Trophoblast cell (in vitro differentiated cells and primary cell): ENCODE measurements at regions not wholly inside any gene's neighbourhood (a gene's known extent, or its start where the extent isn't known, plus 50 kb on each side); places are given as distances from the start of the nearest gene placed in this dataset.

Experiments
- DNase-seq, 2 donors: peaks; one replicate each; pipeline ENCODE4 v3.0.0-alpha.2; 2016
- H2AFZ ChIP-seq: 2 replicates; pipeline ENCODE4 v1.6.1; 2013; ENCODE audit warnings: low read length, moderate library complexity, mild to moderate bottlenecking; ENCODE audit not compliant: insufficient read depth, poor library complexity
- H2AK5ac ChIP-seq: 2 replicates; pipeline ENCODE4 v1.6.1; 2013; ENCODE audit warnings: mild to moderate bottlenecking, low read length
- H2BK120ac ChIP-seq: 2 replicates; pipeline ENCODE4 v1.6.1; 2013; ENCODE audit warnings: low read length, mild to moderate bottlenecking, moderate library complexity; ENCODE audit not compliant: insufficient read depth, poor library complexity
- H2BK12ac ChIP-seq: 2 replicates; pipeline ENCODE4 v1.6.1; 2013; ENCODE audit warnings: mild to moderate bottlenecking, low read length, moderate library complexity
- H2BK5ac ChIP-seq: 2 replicates; pipeline ENCODE4 v1.6.1; 2013; ENCODE audit warnings: low read length, low read depth, moderate library complexity, mild to moderate bottlenecking; ENCODE audit not compliant: poor library complexity
- H3K14ac ChIP-seq: 2 replicates; pipeline ENCODE4 v1.6.1; 2013; ENCODE audit warnings: mild to moderate bottlenecking, low read length
- H3K18ac ChIP-seq: 2 replicates; pipeline ENCODE4 v1.6.1; 2013; ENCODE audit warnings: mild to moderate bottlenecking, low read length
- H3K23ac ChIP-seq: 2 replicates; pipeline ENCODE4 v1.6.1; 2013; ENCODE audit warnings: low read length
- H3K27ac ChIP-seq: 2 replicates; pipeline ENCODE4 v1.5.1; 2013; ENCODE audit warnings: low read depth, mild to moderate bottlenecking, inconsistent platforms, low read length, moderate library complexity
- H3K27me3 ChIP-seq: 2 replicates; pipeline ENCODE4 v1.6.1; 2013; ENCODE audit warnings: inconsistent platforms, mild to moderate bottlenecking, low read length, moderate library complexity; ENCODE audit not compliant: insufficient read depth
- H3K36me3 ChIP-seq, 2 experiments: 1 replicate in 1 of 2; 2 replicates in 1 of 2; pipeline ENCODE4 v1.6.1; 2013; ENCODE audit warnings: low read length in 2 of 2, mild to moderate bottlenecking in 2 of 2, moderate library complexity in 1 of 2; ENCODE audit not compliant: insufficient read depth in 2 of 2, control insufficient read depth in 1 of 2
- H3K4ac ChIP-seq: 2 replicates; pipeline ENCODE4 v1.6.1; 2013; ENCODE audit warnings: low read depth, mild to moderate bottlenecking, low read length, moderate library complexity
- H3K4me1 ChIP-seq, 2 experiments: 1 replicate in 1 of 2; 2 replicates in 1 of 2; pipeline ENCODE4 v1.6.1; 2013; ENCODE audit warnings: low read length in 2 of 2, mild to moderate bottlenecking in 2 of 2, moderate library complexity in 1 of 2; ENCODE audit not compliant: insufficient read depth in 2 of 2, control insufficient read depth in 1 of 2
- H3K4me2 ChIP-seq: 2 replicates; pipeline ENCODE4 v1.6.1; 2013; ENCODE audit warnings: inconsistent platforms, mild to moderate bottlenecking, low read length, moderate library complexity
- H3K4me3 ChIP-seq: 2 replicates; pipeline ENCODE4 v1.5.1; 2013; ENCODE audit warnings: mild to moderate bottlenecking, low read depth, low read length, inconsistent platforms
- H3K79me1 ChIP-seq: one replicate; pipeline ENCODE4 v1.6.1; 2013; ENCODE audit warnings: low read length
- H3K79me2 ChIP-seq: 2 replicates; pipeline ENCODE4 v1.6.1; 2013; ENCODE audit warnings: low read length, mild to moderate bottlenecking; ENCODE audit not compliant: control insufficient read depth, insufficient read depth, poor library complexity
- H3K9ac ChIP-seq: 2 replicates; pipeline ENCODE4 v1.6.1; 2013; ENCODE audit warnings: mild to moderate bottlenecking, low read length
- H3K9me3 ChIP-seq: 2 replicates; pipeline ENCODE4 v1.6.1; 2013; ENCODE audit warnings: low read depth, mild to moderate bottlenecking, control low read depth, inconsistent platforms, low read length; ENCODE audit not compliant: insufficient read depth
- H4K12ac ChIP-seq: 2 replicates; pipeline ENCODE4 v1.6.1; 2013; ENCODE audit warnings: low read depth, mild to moderate bottlenecking, low read length, moderate library complexity
- H4K8ac ChIP-seq: 2 replicates; pipeline ENCODE4 v1.6.1; 2013; ENCODE audit warnings: low read depth, mild to moderate bottlenecking, low read length, moderate library complexity
- H4K91ac ChIP-seq: one replicate; pipeline ENCODE4 v1.6.1; 2013; ENCODE audit warnings: low read depth, mild to moderate bottlenecking, low read length, moderate library complexity
- WGBS: extraction: QIAGEN DNeasy Blood & Tissue Kit; methylation state at CpG from one replicate; pipeline ENCODE4 v1.1.7; 2013; ENCODE audit warnings: missing lambda C conversion rate; ENCODE audit not compliant: insufficient read length, insufficient coverage; ENCODE audit errors: extremely low coverage; 5-methylcytosine and 5-hydroxymethylcytosine counted together

DNA sequence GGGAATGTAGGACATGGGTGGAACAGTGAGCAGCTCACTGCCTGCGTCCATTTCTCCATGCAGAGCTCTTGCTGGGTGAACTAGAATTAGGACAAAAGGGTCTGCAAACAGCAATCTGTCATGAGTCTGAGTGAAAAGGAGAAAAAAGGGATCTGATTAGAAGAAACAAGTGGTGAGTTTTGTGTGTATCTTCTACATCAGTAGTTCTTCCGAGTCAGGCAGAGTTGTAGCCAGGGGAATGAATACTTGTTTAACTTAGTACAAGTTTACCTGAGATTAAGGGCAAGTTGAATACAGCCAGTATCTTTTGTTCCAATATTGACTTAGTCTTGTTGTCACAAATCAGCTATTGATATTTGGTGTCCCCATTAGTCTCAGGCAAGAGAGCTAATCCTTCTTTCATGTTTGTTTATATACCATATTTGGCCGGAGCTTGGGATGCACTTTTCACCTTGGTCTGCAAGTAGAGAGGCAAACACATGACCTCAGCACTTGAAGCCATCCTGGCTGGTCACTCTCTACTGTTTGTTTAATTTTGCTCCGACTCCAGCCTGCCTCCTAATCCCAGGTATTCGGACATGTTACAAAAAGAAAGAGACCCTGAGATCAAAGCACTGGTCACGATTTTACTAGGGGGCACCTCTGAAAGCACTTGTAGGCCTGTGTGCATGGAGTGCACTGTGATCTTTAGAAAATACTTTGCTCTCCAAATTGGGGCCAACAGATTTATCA lies 211.0 kb upstream of the NT5C1B start:
- no peak overlapping the region for H4K91ac ChIP-seq
- no peak overlapping the region for H2BK120ac ChIP-seq
- H3K79me1 ChIP-seq = no peaks in the 10 kb centered on the region
- H3K4ac ChIP-seq = no peak overlapping the region
- H2BK12ac ChIP-seq = no peak overlapping the region
- no peak for DNase-seq
- no peak overlapping the region for H2AFZ ChIP-seq
- no peaks in the 10 kb centered on the region for H3K79me2 ChIP-seq
- no peak overlapping the region for H3K23ac ChIP-seq
- no peak overlapping the region for H3K4me2 ChIP-seq
- no peak overlapping the region for H4K8ac ChIP-seq
- no peak overlapping the region for H3K18ac ChIP-seq
- no peaks in the 10 kb centered on the region for H3K9me3 ChIP-seq
- no peak overlapping the region for H2AK5ac ChIP-seq
- H3K14ac ChIP-seq = no peak overlapping the region
- H3K27ac ChIP-seq = no peak overlapping the region
- no peak overlapping the region for H3K4me3 ChIP-seq
- H4K12ac ChIP-seq = no peak overlapping the region
- H3K9ac ChIP-seq = no peak overlapping the region
- no CpG with 5 or more reads among the region's 6 CpGs for WGBS
- no peak overlapping the region for H2BK5ac ChIP-seq
- H3K4me1 ChIP-seq = no peaks in the 10 kb centered on the region
- no peaks in the 10 kb centered on the region for H3K36me3 ChIP-seq
- no peaks in the 10 kb centered on the region for H3K27me3 ChIP-seq

- Histone ChIP-seq H3K27me3 (no peaks in the 10 kb centered on the region), H3K79me2 (no peaks in the 10 kb centered on the region), H2AK5ac (no peak overlapping the region), H3K18ac (no peak overlapping the region), H4K12ac (no peak overlapping the region), H3K4me2 (no peak overlapping the region), H4K91ac (no peak overlapping the region), H3K14ac (no peak overlapping the region), H2BK120ac (no peak overlapping the region), H3K23ac (no peak overlapping the region), H4K8ac (no peak overlapping the region), H3K27ac (no peak overlapping the region), H3K9ac (no peak overlapping the region), H3K4me3 (no peak overlapping the region), H3K4ac (no peak overlapping the region), H3K36me3 (no peaks in the 10 kb centered on the region), H2BK12ac (no peak overlapping the region), H3K79me1 (no peaks in the 10 kb centered on the region), H2AFZ (no peak overlapping the region), H3K9me3 (no peaks in the 10 kb centered on the region), H3K4me1 (no peaks in the 10 kb centered on the region), H2BK5ac (no peak overlapping the region)
- no peak for DNase-seq
- whole genome bisulfite sequencing = no CpG with 5 or more reads among the region's 2 CpGs
Observed at GRCh38 chr2:18799397-18799796, 210.0 kb upstream of the NT5C1B start.

- no peak overlapping the region for H3K14ac ChIP-seq
- H4K8ac ChIP-seq = no peak overlapping the region
- H2BK5ac ChIP-seq = no peak overlapping the region
- no peak overlapping the region for H3K9ac ChIP-seq
- H4K12ac ChIP-seq = no peak overlapping the region
- H3K4me2 ChIP-seq = no peak overlapping the region
- no peaks in the 10 kb centered on the region for H3K4me1 ChIP-seq
- no peak overlapping the region for H2BK12ac ChIP-seq
- H3K4me3 ChIP-seq = no peak overlapping the region
- H3K4ac ChIP-seq = no peak overlapping the region
- H3K79me1 ChIP-seq = no peaks in the 10 kb centered on the region
- H3K18ac ChIP-seq = no peak overlapping the region
- no peak overlapping the region for H3K23ac ChIP-seq
- H2AFZ ChIP-seq = no peak overlapping the region
- H3K36me3 ChIP-seq = no peaks in the 10 kb centered on the region
- no peak overlapping the region for H2BK120ac ChIP-seq
- no peaks in the 10 kb centered on the region for H3K27me3 ChIP-seq
- no CpG with 5 or more reads among the region's 3 CpGs for WGBS
- DNase-seq = no peak
- no peak overlapping the region for H3K27ac ChIP-seq
- H4K91ac ChIP-seq = no peak overlapping the region
- H2AK5ac ChIP-seq = no peak overlapping the region
- H3K9me3 ChIP-seq = no peaks in the 10 kb centered on the region
- H3K79me2 ChIP-seq = no peaks in the 10 kb centered on the region
Observed at GRCh38 chr2:18797133-18797845, 207.9 kb upstream of the NT5C1B start.

DNA sequence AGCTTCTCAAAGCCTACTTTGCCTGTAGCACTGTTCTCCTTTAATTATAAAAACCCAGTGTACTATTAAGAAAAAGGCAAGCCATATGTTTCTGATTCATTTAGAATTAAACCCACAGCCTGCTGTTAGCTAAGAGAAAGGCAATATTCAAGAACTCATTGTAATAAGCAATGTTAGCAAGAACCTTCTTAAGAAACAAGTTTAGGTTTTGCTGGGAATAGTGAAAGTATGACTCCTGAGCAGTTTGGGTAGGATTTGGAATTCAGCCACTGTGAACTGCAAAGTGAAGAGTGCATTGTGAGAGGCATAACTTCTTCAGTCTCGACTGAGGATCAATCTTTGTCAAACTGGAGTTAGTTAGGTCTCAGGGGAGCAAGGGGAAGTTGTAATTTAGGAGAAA lies 206.5 kb upstream of the NT5C1B start:
- no peak overlapping the region for H3K4ac ChIP-seq
- no peaks in the 10 kb centered on the region for H3K79me2 ChIP-seq
- H3K79me1 ChIP-seq = no peaks in the 10 kb centered on the region
- H3K14ac ChIP-seq = no peak overlapping the region
- H3K4me1 ChIP-seq = no peaks in the 10 kb centered on the region
- H3K23ac ChIP-seq = no peak overlapping the region
- H3K36me3 ChIP-seq = no peaks in the 10 kb centered on the region
- no peak overlapping the region for H3K9ac ChIP-seq
- H2AK5ac ChIP-seq = no peak overlapping the region
- no peak overlapping the region for H4K12ac ChIP-seq
- H3K27me3 ChIP-seq = no peaks in the 10 kb centered on the region
- H2BK12ac ChIP-seq = no peak overlapping the region
- WGBS = no CpG with 5 or more reads among the region's 1 CpG
- no peak overlapping the region for H4K8ac ChIP-seq
- H3K27ac ChIP-seq = no peak overlapping the region
- H2AFZ ChIP-seq = no peak overlapping the region
- H3K4me2 ChIP-seq = no peak overlapping the region
- DNase-seq = no peak
- H3K9me3 ChIP-seq = no peaks in the 10 kb centered on the region
- no peak overlapping the region for H3K18ac ChIP-seq
- no peak overlapping the region for H2BK120ac ChIP-seq
- H3K4me3 ChIP-seq = no peak overlapping the region
- H2BK5ac ChIP-seq = no peak overlapping the region
- no peak overlapping the region for H4K91ac ChIP-seq
